Nephron progenitor cell (in vitro differentiated cells): ENCODE measurements at regions not wholly inside any gene's neighbourhood (a gene's known extent, or its start where the extent isn't known, plus 50 kb on each side); places are given as distances from the start of the nearest gene placed in this dataset.
"Not testable (repeated sequence)": the region's sequence is repeated elsewhere in the genome, so short reads cannot be mapped to it uniquely, and the experiment has no call there.

Experiments
- DNase-seq: peaks from one replicate; pipeline ENCODE4 v3.0.0; 2021
- H3K27ac Mint-ChIP-seq: 2 replicates; pipeline ENCODE4 v1.8.0; 2021; ENCODE audit warnings: mild to moderate bottlenecking, moderate library complexity, mixed read lengths
- H3K27me3 Mint-ChIP-seq: 2 replicates; pipeline ENCODE4 v1.8.0; 2021; ENCODE audit warnings: mild to moderate bottlenecking, low read depth, mixed read lengths; ENCODE audit not compliant: poor library complexity
- H3K36me3 Mint-ChIP-seq: 2 replicates; pipeline ENCODE4 v1.8.0; 2021; ENCODE audit warnings: low read depth, mixed read lengths
- H3K4me1 Mint-ChIP-seq: 2 replicates; pipeline ENCODE4 v1.8.0; 2021; ENCODE audit warnings: mixed read lengths
- H3K4me3 Mint-ChIP-seq: 2 replicates; pipeline ENCODE4 v1.8.0; 2021; ENCODE audit warnings: mild to moderate bottlenecking, moderate library complexity, mixed read lengths
- H3K9me3 Mint-ChIP-seq: 2 replicates; pipeline ENCODE4 v1.8.0; 2021; ENCODE audit warnings: mild to moderate bottlenecking, moderate library complexity, mixed read lengths
- CTCF ChIP-seq: fragments of 200-600 bp; sonication (generic); IDR thresholded peaks from 2 replicates; pipeline ENCODE4 v1.5.0; 2021; ENCODE audit warnings: antibody characterized with exemption

- no peak overlapping the region for H3K27ac Mint-ChIP-seq
- H3K4me3 Mint-ChIP-seq: no peak overlapping the region
- DNase-seq: no peak
- H3K4me1 Mint-ChIP-seq: no peaks in the 10 kb centered on the region
- H3K9me3 Mint-ChIP-seq: peaks cover 4% of the 10 kb centered on the region
- no peak for TF ChIP-seq CTCF
- no peaks in the 10 kb centered on the region for H3K27me3 Mint-ChIP-seq
- H3K36me3 Mint-ChIP-seq: no peaks in the 10 kb centered on the region
Measured at GRCh38 chr5:163135849-163136248, 301.5 kb upstream of the CCNG1 start.

- no peaks in the 10 kb centered on the region for H3K27me3 Mint-ChIP-seq
- H3K4me1 Mint-ChIP-seq: no peaks in the 10 kb centered on the region
- no peak for TF ChIP-seq CTCF
- no peak overlapping the region for H3K4me3 Mint-ChIP-seq
- no peaks in the 10 kb centered on the region for H3K36me3 Mint-ChIP-seq
- no peaks in the 10 kb centered on the region for H3K9me3 Mint-ChIP-seq
- no peak for DNase-seq
- H3K27ac Mint-ChIP-seq: no peak overlapping the region
Measured at GRCh38 chr5:163161512-163161911, 275.9 kb upstream of the CCNG1 start.

GRCh38 chr5:163162645-163163044 lies 274.8 kb upstream of the CCNG1 start:
- Mint-ChIP-seq H3K4me1 (no peaks in the 10 kb centered on the region), H3K9me3 (peaks cover 3% of the 10 kb centered on the region), H3K36me3 (no peaks in the 10 kb centered on the region), H3K27me3 (no peaks in the 10 kb centered on the region), H3K4me3 (no peak overlapping the region), H3K27ac (no peak overlapping the region)
- DNase-seq: no peak
- TF ChIP-seq CTCF: no peak

GRCh38 chr5:163163858-163164257 lies 273.5 kb upstream of the CCNG1 start:
- no peak overlapping the region for H3K4me3 Mint-ChIP-seq
- H3K4me1 Mint-ChIP-seq: no peaks in the 10 kb centered on the region
- DNase-seq: no peak
- H3K27me3 Mint-ChIP-seq: no peaks in the 10 kb centered on the region
- TF ChIP-seq CTCF: no peak
- H3K27ac Mint-ChIP-seq: no peak overlapping the region
- H3K9me3 Mint-ChIP-seq: peaks cover 15% of the 10 kb centered on the region
- no peaks in the 10 kb centered on the region for H3K36me3 Mint-ChIP-seq

GRCh38 chr5:163165277-163165676 lies 272.1 kb upstream of the CCNG1 start:
- Mint-ChIP-seq H3K27me3 (no peaks in the 10 kb centered on the region), H3K27ac (no peak overlapping the region), H3K4me1 (no peaks in the 10 kb centered on the region), H3K36me3 (no peaks in the 10 kb centered on the region), H3K9me3 (peaks cover 29% of the 10 kb centered on the region), H3K4me3 (no peak overlapping the region)
- DNase-seq: no peak
- no peak for TF ChIP-seq CTCF

- H3K9me3 Mint-ChIP-seq: peaks cover 29% of the 10 kb centered on the region
- not testable (repeated sequence) for H3K4me1 Mint-ChIP-seq, H3K27ac Mint-ChIP-seq, H3K4me3 Mint-ChIP-seq, DNase-seq, H3K36me3 Mint-ChIP-seq, H3K27me3 Mint-ChIP-seq
Measured at GRCh38 chr5:163170161-163170560, 267.2 kb upstream of the CCNG1 start.
